Mesenchymal stem cell (in vitro differentiated cells and primary cell): ENCODE measurements at regions not wholly inside any gene's neighbourhood (a gene's known extent, or its start where the extent isn't known, plus 50 kb on each side); places are given as distances from the start of the nearest gene placed in this dataset.

Experiments used
- DNase-seq: peaks from one replicate; pipeline ENCODE4 v3.0.0-alpha.2; 2013
- H2AFZ ChIP-seq: one replicate; pipeline ENCODE4 v1.6.1; 2013; ENCODE audit warnings: low read depth, mild to moderate bottlenecking, control low read depth, inconsistent platforms, low read length, moderate library complexity
- H2AK5ac ChIP-seq: 2 replicates; pipeline ENCODE4 v1.6.1; 2013; ENCODE audit warnings: low read length, moderate library complexity, mild to moderate bottlenecking, inconsistent platforms; ENCODE audit not compliant: severe bottlenecking
- H2BK120ac ChIP-seq: one replicate; pipeline ENCODE4 v1.6.1; 2013; ENCODE audit warnings: low read depth, mild to moderate bottlenecking, inconsistent platforms, low read length, moderate library complexity
- H2BK12ac ChIP-seq, 2 experiments: one replicate each; pipeline ENCODE4 v1.6.1; 2013; ENCODE audit warnings: inconsistent platforms in 2 of 2, low read length in 2 of 2, mild to moderate bottlenecking in 2 of 2, moderate library complexity in 2 of 2, control low read depth in 1 of 2
- H2BK15ac ChIP-seq: one replicate; pipeline ENCODE4 v1.6.1; 2013; ENCODE audit warnings: mild to moderate bottlenecking, low read depth, inconsistent platforms; ENCODE audit not compliant: poor library complexity, severe bottlenecking
- H2BK5ac ChIP-seq: 2 replicates; pipeline ENCODE4 v1.6.1; 2013; ENCODE audit warnings: low read depth, mild to moderate bottlenecking, low read length, control low read depth, inconsistent platforms; ENCODE audit not compliant: poor library complexity, severe bottlenecking
- H3K14ac ChIP-seq, 2 experiments: one replicate each; pipeline ENCODE4 v1.6.1; 2013; ENCODE audit warnings: inconsistent platforms in 2 of 2, low read length in 2 of 2, control low read depth in 1 of 2, mild to moderate bottlenecking in 1 of 2, moderate library complexity in 1 of 2
- H3K18ac ChIP-seq, 2 experiments: one replicate each; pipeline ENCODE4 v1.6.1; 2013; ENCODE audit warnings: inconsistent platforms in 2 of 2, low read length in 2 of 2, control low read depth in 1 of 2, low read depth in 1 of 2, mild to moderate bottlenecking in 1 of 2
- H3K23ac ChIP-seq, 2 experiments: one replicate each; pipeline ENCODE4 v1.6.1; 2013; ENCODE audit warnings: inconsistent platforms in 2 of 2, low read length in 2 of 2, mild to moderate bottlenecking in 2 of 2, moderate library complexity in 2 of 2, control low read depth in 1 of 2
- H3K27ac ChIP-seq: 2 replicates; pipeline ENCODE4 v1.5.1; 2013; ENCODE audit warnings: mild to moderate bottlenecking, moderate library complexity, low read length, control low read depth, inconsistent platforms; ENCODE audit not compliant: poor library complexity, severe bottlenecking
- H3K27me3 ChIP-seq, 2 experiments: 2 replicates each; pipeline versions ENCODE4 v1.6.1 to v1.7.0; 2013; ENCODE audit warnings: low read length in 2 of 2, mild to moderate bottlenecking in 2 of 2, moderate library complexity in 2 of 2, control low read depth in 1 of 2, inconsistent platforms in 1 of 2; ENCODE audit not compliant: control insufficient read depth in 1 of 2, insufficient read depth in 1 of 2
- H3K36me3 ChIP-seq, 2 experiments: 2 replicates each; pipeline versions ENCODE4 v1.6.1 to v1.7.0; 2013; ENCODE audit warnings: low read length in 2 of 2, control low read depth in 1 of 2, inconsistent platforms in 1 of 2, low read depth in 1 of 2, mild to moderate bottlenecking in 1 of 2; ENCODE audit not compliant: insufficient read depth in 2 of 2, control insufficient read depth in 1 of 2
- H3K4ac ChIP-seq, 2 experiments: one replicate each; pipeline ENCODE4 v1.6.1; 2013; ENCODE audit warnings: inconsistent platforms in 2 of 2, low read length in 2 of 2, mild to moderate bottlenecking in 2 of 2, moderate library complexity in 2 of 2, control low read depth in 1 of 2, low read depth in 1 of 2
- H3K4me1 ChIP-seq: 2 replicates; pipeline ENCODE4 v1.6.1; 2013; ENCODE audit warnings: low read depth, low read length, control low read depth; ENCODE audit not compliant: control insufficient read depth, insufficient read depth
- H3K4me2 ChIP-seq: 2 replicates; pipeline ENCODE4 v1.6.1; 2013; ENCODE audit warnings: low read length, mild to moderate bottlenecking, inconsistent platforms; ENCODE audit not compliant: poor library complexity, severe bottlenecking
- H3K4me3 ChIP-seq, 2 experiments: 2 replicates each; pipeline versions ENCODE4 v1.5.1 to v1.7.0; 2013; ENCODE audit warnings: low read length in 2 of 2, mild to moderate bottlenecking in 2 of 2, control low read depth in 1 of 2, low read depth in 1 of 2; ENCODE audit not compliant: insufficient read depth in 1 of 2
- H3K79me1 ChIP-seq: replicated peaks from 2 replicates; pipeline ENCODE4 v1.6.1; 2013; ENCODE audit warnings: mild to moderate bottlenecking, control low read depth, low read length, inconsistent platforms; ENCODE audit not compliant: poor library complexity, severe bottlenecking
- H3K9ac ChIP-seq: 2 replicates; pipeline ENCODE4 v1.7.0; 2013; ENCODE audit warnings: mild to moderate bottlenecking, low read length, moderate library complexity
- H3K9me3 ChIP-seq: 2 replicates; pipeline ENCODE4 v1.7.0; 2013; ENCODE audit warnings: mild to moderate bottlenecking, low read length; ENCODE audit not compliant: control insufficient read depth
- H4K8ac ChIP-seq: one replicate; pipeline ENCODE4 v1.6.1; 2013; ENCODE audit warnings: inconsistent platforms, mild to moderate bottlenecking, low read length, moderate library complexity
- H4K91ac ChIP-seq: one replicate; pipeline ENCODE4 v1.6.1; 2013; ENCODE audit warnings: mild to moderate bottlenecking, low read length, inconsistent platforms
- WGBS: methylation state at CpG from one replicate; pipeline ENCODE4 v1.1.7; 2013; ENCODE audit warnings: mixed read lengths; 5-methylcytosine and 5-hydroxymethylcytosine counted together

- no peak overlapping the region for H3K4ac ChIP-seq
- H3K4me3 ChIP-seq = no peak overlapping the region
- H4K8ac ChIP-seq = no peak overlapping the region
- H4K91ac ChIP-seq = no peak overlapping the region
- H3K36me3 ChIP-seq = no peaks in the 10 kb centered on the region
- H2BK15ac ChIP-seq = no peak overlapping the region
- no peak overlapping the region for H3K9ac ChIP-seq
- no peak overlapping the region for H2AK5ac ChIP-seq
- no peak for DNase-seq
- no peak overlapping the region for H3K4me2 ChIP-seq
- no peaks in the 10 kb centered on the region for H3K4me1 ChIP-seq
- no peak overlapping the region for H2AFZ ChIP-seq
- 87% methylated on average over 2 of the region's 7 CpGs for WGBS
- no peaks in the 10 kb centered on the region for H3K79me1 ChIP-seq
- no peak overlapping the region for H2BK5ac ChIP-seq
- no peaks in the 10 kb centered on the region for H3K27me3 ChIP-seq
- no peak overlapping the region for H2BK120ac ChIP-seq
- H3K14ac ChIP-seq = no peak overlapping the region
- H3K27ac ChIP-seq = no peak overlapping the region
- peaks cover 17% of the 10 kb centered on the region for H3K9me3 ChIP-seq
- H3K23ac ChIP-seq = no peak overlapping the region
- no peak overlapping the region for H2BK12ac ChIP-seq
- H3K18ac ChIP-seq = no peak overlapping the region
Measured at GRCh38 chr14:45633220-45633984, 380.4 kb upstream of the MIS18BP1 start.

GRCh38 chr14:45621731-45622130, 368.7 kb upstream of the MIS18BP1 start:
- no peak overlapping the region for H2BK120ac ChIP-seq
- no peak overlapping the region for H2AK5ac ChIP-seq
- no peak overlapping the region for H3K4ac ChIP-seq
- H3K14ac ChIP-seq = no peak overlapping the region
- no peak overlapping the region for H2BK12ac ChIP-seq
- DNase-seq = no peak
- no peaks in the 10 kb centered on the region for H3K4me1 ChIP-seq
- peaks cover 64% of the 10 kb centered on the region for H3K9me3 ChIP-seq
- H4K8ac ChIP-seq = no peak overlapping the region
- no peak overlapping the region for H3K27ac ChIP-seq
- no peak overlapping the region for H2AFZ ChIP-seq
- no peak overlapping the region for H3K4me3 ChIP-seq
- no peaks in the 10 kb centered on the region for H3K36me3 ChIP-seq
- H3K23ac ChIP-seq = no peak overlapping the region
- no peak overlapping the region for H3K4me2 ChIP-seq
- H3K79me1 ChIP-seq = no peaks in the 10 kb centered on the region
- H3K27me3 ChIP-seq = no peaks in the 10 kb centered on the region
- H4K91ac ChIP-seq = no peak overlapping the region
- no peak overlapping the region for H2BK5ac ChIP-seq
- no CpG with 5 or more reads among the region's 2 CpGs for WGBS
- no peak overlapping the region for H3K9ac ChIP-seq
- no peak overlapping the region for H2BK15ac ChIP-seq
- H3K18ac ChIP-seq = no peak overlapping the region

GRCh38 chr14:45619831-45620230, 366.8 kb upstream of the MIS18BP1 start:
- no peaks in the 10 kb centered on the region for H3K4me1 ChIP-seq
- no peak overlapping the region for H4K91ac ChIP-seq
- H3K36me3 ChIP-seq = no peaks in the 10 kb centered on the region
- no peak overlapping the region for H4K8ac ChIP-seq
- no peak overlapping the region for H3K9ac ChIP-seq
- no peak overlapping the region for H2AK5ac ChIP-seq
- peaks cover 57% of the 10 kb centered on the region for H3K9me3 ChIP-seq
- H3K4me2 ChIP-seq = no peak overlapping the region
- 77% methylated on average over 3 of the region's 4 CpGs for WGBS
- no peak overlapping the region for H2BK12ac ChIP-seq
- no peaks in the 10 kb centered on the region for H3K27me3 ChIP-seq
- no peak overlapping the region for H3K14ac ChIP-seq
- H2BK15ac ChIP-seq = no peak overlapping the region
- H3K27ac ChIP-seq = no peak overlapping the region
- no peak overlapping the region for H3K23ac ChIP-seq
- no peaks in the 10 kb centered on the region for H3K79me1 ChIP-seq
- H2BK120ac ChIP-seq = no peak overlapping the region
- H3K4ac ChIP-seq = no peak overlapping the region
- DNase-seq = no peak
- H3K4me3 ChIP-seq = no peak overlapping the region
- no peak overlapping the region for H2BK5ac ChIP-seq
- H2AFZ ChIP-seq = no peak overlapping the region
- no peak overlapping the region for H3K18ac ChIP-seq

GRCh38 chr14:45610318-45610717, 357.3 kb upstream of the MIS18BP1 start:
- peak; percentile 52 for DNase-seq
- Histone ChIP-seq H4K91ac (no peak overlapping the region), H3K18ac (no peak overlapping the region), H2BK12ac (no peak overlapping the region), H3K4me1 (no peaks in the 10 kb centered on the region), H3K23ac (no peak overlapping the region), H2BK5ac (no peak overlapping the region), H2AFZ (no peak overlapping the region), H3K9me3 (peaks cover 4% of the 10 kb centered on the region), H3K9ac (no peak overlapping the region), H3K36me3 (no peaks in the 10 kb centered on the region), H3K4me2 (no peak overlapping the region), H2BK15ac (no peak overlapping the region), H3K79me1 (no peaks in the 10 kb centered on the region), H3K4ac (no peak overlapping the region), H2BK120ac (no peak overlapping the region), H3K14ac (no peak overlapping the region), H2AK5ac (no peak overlapping the region), H4K8ac (no peak overlapping the region), H3K27me3 (no peaks in the 10 kb centered on the region), H3K27ac (no peak overlapping the region), H3K4me3 (no peak overlapping the region)
- WGBS = 11% methylated on average over 1 of the region's 1 CpG
